AG09309 (cell line): ENCODE measurements at regions not wholly inside any gene's neighbourhood (a gene's known extent, or its start where the extent isn't known, plus 50 kb on each side); places are given as distances from the start of the nearest gene placed in this dataset.

Experiments
- DNase-seq: peaks from one replicate; pipeline ENCODE4 v3.0.0-alpha.2; 2010; ENCODE audit warnings: low read depth
- H3K4me3 ChIP-seq: 2 replicates; pipeline ENCODE4 v1.5.1; 2011; ENCODE audit warnings: mild to moderate bottlenecking, low read depth, low read length, moderate library complexity; ENCODE audit not compliant: control insufficient read depth
- TF ChIP-seq, protein P1 (sequence below): IDR thresholded peaks from 2 replicates; pipeline ENCODE4 v1.5.1; 2011; ENCODE audit warnings: mild to moderate bottlenecking, low read depth, low read length, inconsistent platforms; ENCODE audit not compliant: insufficient read depth, control insufficient read depth; ENCODE audit errors: missing control alignments

GRCh38 chr2:2720351-2720750 lies 389.3 kb upstream of the MYT1L start:
- TF ChIP-seq, protein P1, sequence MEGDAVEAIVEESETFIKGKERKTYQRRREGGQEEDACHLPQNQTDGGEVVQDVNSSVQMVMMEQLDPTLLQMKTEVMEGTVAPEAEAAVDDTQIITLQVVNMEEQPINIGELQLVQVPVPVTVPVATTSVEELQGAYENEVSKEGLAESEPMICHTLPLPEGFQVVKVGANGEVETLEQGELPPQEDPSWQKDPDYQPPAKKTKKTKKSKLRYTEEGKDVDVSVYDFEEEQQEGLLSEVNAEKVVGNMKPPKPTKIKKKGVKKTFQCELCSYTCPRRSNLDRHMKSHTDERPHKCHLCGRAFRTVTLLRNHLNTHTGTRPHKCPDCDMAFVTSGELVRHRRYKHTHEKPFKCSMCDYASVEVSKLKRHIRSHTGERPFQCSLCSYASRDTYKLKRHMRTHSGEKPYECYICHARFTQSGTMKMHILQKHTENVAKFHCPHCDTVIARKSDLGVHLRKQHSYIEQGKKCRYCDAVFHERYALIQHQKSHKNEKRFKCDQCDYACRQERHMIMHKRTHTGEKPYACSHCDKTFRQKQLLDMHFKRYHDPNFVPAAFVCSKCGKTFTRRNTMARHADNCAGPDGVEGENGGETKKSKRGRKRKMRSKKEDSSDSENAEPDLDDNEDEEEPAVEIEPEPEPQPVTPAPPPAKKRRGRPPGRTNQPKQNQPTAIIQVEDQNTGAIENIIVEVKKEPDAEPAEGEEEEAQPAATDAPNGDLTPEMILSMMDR: no peak
- no peak overlapping the region for H3K4me3 ChIP-seq
- DNase-seq: no peak

DNA sequence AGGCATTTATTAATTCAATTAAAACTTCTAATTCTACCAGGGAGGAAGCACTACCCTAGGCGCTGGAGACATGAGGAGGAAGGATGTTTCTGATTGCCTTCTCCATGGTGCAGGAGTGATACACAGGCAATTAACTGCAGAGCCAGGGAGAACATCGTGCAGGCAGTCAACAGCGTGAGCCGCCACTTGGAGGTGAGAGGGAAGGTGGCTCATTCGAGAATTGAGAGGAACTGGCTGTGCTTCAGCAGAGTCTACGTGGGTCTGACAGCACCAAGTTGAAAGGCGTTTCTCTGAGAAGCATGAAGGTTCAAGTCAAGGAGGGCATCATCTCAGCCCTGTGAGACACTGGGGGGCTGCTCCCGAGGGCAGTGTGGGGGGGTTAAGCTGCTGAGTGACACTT lies 388.7 kb upstream of the MYT1L start:
- TF ChIP-seq, protein P1: no peak
- H3K4me3 ChIP-seq: no peak overlapping the region
- no peak for DNase-seq

DNA sequence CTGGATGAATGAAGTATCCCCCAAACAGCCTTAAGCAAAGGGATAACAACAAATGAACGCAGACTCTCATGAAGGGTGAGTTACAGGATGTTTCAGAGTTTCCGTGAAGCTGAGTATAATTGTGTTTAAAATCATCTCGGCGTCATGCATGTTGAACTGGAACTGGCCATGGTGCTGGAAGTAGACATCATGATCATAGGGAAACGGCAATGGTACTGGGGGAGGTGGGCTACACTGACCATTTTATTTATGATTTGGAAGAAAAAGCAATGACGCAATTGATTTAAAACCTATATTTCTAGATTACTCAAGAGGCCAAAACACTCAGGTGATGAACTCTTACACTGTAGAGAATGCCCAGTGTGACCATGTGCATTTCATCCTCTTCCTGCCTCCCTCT lies 387.9 kb upstream of the MYT1L start:
- DNase-seq: no peak
- TF ChIP-seq, protein P1: no peak
- H3K4me3 ChIP-seq: no peak overlapping the region

DNA sequence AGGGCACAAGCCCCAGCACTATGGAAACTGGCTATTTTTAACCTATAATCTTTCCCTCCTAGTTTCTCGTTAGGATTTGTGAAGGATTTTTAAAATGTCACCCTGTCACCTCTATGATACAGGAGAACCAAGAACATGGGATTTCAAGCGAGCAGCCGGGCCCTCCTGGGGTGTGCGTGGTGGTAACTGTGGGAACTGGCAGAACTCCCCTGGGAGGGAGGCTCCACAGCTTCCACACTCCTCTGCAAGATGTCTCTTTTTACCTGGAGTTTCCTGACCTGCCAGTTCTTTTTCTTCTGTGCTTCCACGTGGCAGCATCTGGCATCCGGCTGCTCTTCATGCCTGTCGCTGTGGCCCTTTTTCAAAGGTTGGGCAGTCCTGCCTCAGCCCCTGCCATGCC lies 386.3 kb upstream of the MYT1L start:
- no peak for DNase-seq
- TF ChIP-seq, protein P1: no peak

GRCh38 chr2:2716771-2717170 lies 385.7 kb upstream of the MYT1L start:
- no peak for DNase-seq
- TF ChIP-seq, protein P1: no peak
- H3K4me3 ChIP-seq: no peak overlapping the region

More for the DNA sequence above, 386.3 kb upstream of the MYT1L start:
- H3K4me3 ChIP-seq: no peak overlapping the region

DNA sequence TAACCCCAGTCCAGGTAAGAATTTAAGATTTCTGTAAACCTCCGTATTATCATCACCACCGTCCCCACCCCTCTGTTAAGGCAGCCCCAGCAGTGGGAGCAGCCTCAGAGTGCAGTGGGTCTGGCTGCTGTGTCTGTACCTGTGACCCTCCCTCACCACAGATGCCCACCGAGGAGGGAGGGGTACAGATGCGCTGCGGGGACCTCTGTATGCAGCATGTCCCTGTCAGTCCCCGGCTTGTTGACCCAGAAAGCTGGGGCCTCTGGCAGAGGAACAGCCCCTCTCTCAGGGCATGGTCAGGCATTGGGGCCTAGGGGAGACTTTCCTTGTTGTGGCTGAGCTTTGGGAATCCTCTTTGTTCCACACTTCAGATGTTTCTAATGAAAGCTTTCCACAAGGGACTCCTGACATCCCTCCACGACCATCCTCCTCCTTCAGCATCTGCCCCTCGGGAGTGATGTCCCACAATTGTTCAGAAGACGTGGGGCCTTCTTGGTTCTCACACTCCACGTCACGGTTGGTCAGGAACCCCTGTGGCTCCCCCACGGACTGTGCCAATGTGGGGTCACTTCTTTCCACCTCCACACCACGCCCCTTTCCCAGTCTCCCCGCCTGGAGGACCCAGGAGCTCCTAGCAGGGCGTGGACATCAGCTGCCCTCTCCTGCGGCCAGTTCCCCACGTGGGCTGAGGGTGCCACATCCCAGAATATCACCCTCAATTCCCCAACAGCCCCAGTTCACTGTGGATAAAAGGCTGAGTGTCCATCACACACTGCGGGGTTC lies 384.2 kb upstream of the MYT1L start:
- no peak overlapping the region for H3K4me3 ChIP-seq
- no peak for DNase-seq
- TF ChIP-seq, protein P1: no peak
